IMR-90 (cell line): ENCODE measurements at regions not wholly inside any gene's neighbourhood (a gene's known extent, or its start where the extent isn't known, plus 50 kb on each side); places are given as distances from the start of the nearest gene placed in this dataset.

Experiments
- ATAC-seq: fragments of 200-7000 bp; cut with Tn5 transposase; 2 replicates; pipeline ENCODE4 v1.9.1; 2020; ENCODE audit warnings: low read depth, mild to moderate bottlenecking, moderate library complexity
- BruUV-seq: library from RNA; stranded (reverse); fragments of 400-500 nt; replicated peaks from 2 replicates; lab custom pipeline; 2021; lab: Mats Ljungman, UMichigan
- CTCF ChIA-PET: fragments of 300-600 bp; formaldehyde crosslinking; extraction: SDS; loops from one replicate; lab custom pipeline; 2021; ENCODE audit warnings: antibody characterized with exemption; lab: Yijun Ruan, JAX
- POLR2A ChIA-PET: fragments of 300-600 bp; sonication (Branson Sonifier 250); formaldehyde crosslinking; loops from one replicate; lab custom pipeline; 2022; ENCODE audit warnings: antibody characterized with exemption; ENCODE audit not compliant: unreplicated experiment; lab: Charles Lee
- DNase-seq: peaks from one replicate; pipeline ENCODE4 v3.0.0; 2013
- H2AFZ ChIP-seq: replicated peaks from 2 replicates; pipeline ENCODE3; 2013; ENCODE audit warnings: low read length, mild to moderate bottlenecking; ENCODE audit not compliant: poor library complexity
- H2AK5ac ChIP-seq: 2 replicates; pipeline ENCODE4 v1.6.1; 2013; ENCODE audit warnings: low read depth, low read length, inconsistent platforms
- H2AK9ac ChIP-seq: replicated peaks from 2 replicates; pipeline ENCODE3; 2013; ENCODE audit warnings: mild to moderate bottlenecking, low read depth, low read length, moderate library complexity; ENCODE audit not compliant: poor library complexity
- H2BK120ac ChIP-seq: 2 replicates; pipeline ENCODE4 v1.6.1; 2013; ENCODE audit warnings: low read depth, low read length, inconsistent platforms
- H2BK15ac ChIP-seq: 3 replicates; pipeline ENCODE4 v1.6.1; 2013; ENCODE audit warnings: low read depth, low read length, inconsistent platforms
- H2BK20ac ChIP-seq: 2 replicates; pipeline ENCODE4 v1.6.1; 2013; ENCODE audit warnings: low read depth, mild to moderate bottlenecking, inconsistent platforms, low read length, moderate library complexity
- H2BK5ac ChIP-seq: 2 replicates; pipeline ENCODE4 v1.6.1; 2013; ENCODE audit warnings: mild to moderate bottlenecking, low read depth, low read length, inconsistent platforms; ENCODE audit not compliant: poor library complexity, severe bottlenecking
- H3K14ac ChIP-seq: replicated peaks from 2 replicates; pipeline ENCODE4 v1.6.1; 2013; ENCODE audit warnings: low read depth, low read length, inconsistent platforms
- H3K18ac ChIP-seq: 2 replicates; pipeline ENCODE4 v1.6.1; 2013; ENCODE audit warnings: low read depth, low read length, control low read depth
- H3K23ac ChIP-seq: 2 replicates; pipeline ENCODE4 v1.6.1; 2013; ENCODE audit warnings: low read depth, low read length, inconsistent platforms
- H3K27ac ChIP-seq: 2 replicates; pipeline ENCODE4 v1.5.1; 2013; ENCODE audit warnings: mild to moderate bottlenecking, control low read depth, low read length; ENCODE audit not compliant: insufficient read depth
- H3K27me3 ChIP-seq: 2 replicates; pipeline ENCODE4 v1.6.1; 2013; ENCODE audit warnings: low read length; ENCODE audit not compliant: control insufficient read depth, insufficient read depth
- H3K36me3 ChIP-seq: 2 replicates; pipeline ENCODE4 v1.6.1; 2013; ENCODE audit warnings: low read length, mixed read lengths; ENCODE audit not compliant: control insufficient read depth, insufficient read depth
- H3K4ac ChIP-seq: 2 replicates; pipeline ENCODE4 v1.6.1; 2013; ENCODE audit warnings: low read depth, low read length, inconsistent platforms
- H3K4me1 ChIP-seq: 2 replicates; pipeline ENCODE4 v1.6.1; 2013; ENCODE audit warnings: low read length, mixed read lengths; ENCODE audit not compliant: control insufficient read depth, insufficient read depth
- H3K4me2 ChIP-seq: 2 replicates; pipeline ENCODE4 v1.6.1; 2013; ENCODE audit warnings: low read depth, mild to moderate bottlenecking, control low read depth, low read length, moderate library complexity
- H3K4me3 ChIP-seq: 2 replicates; pipeline ENCODE4 v1.5.1; 2013; ENCODE audit warnings: low read depth, mild to moderate bottlenecking, control low read depth, low read length, moderate library complexity; ENCODE audit not compliant: insufficient read depth
- H3K56ac ChIP-seq: 2 replicates; pipeline ENCODE4 v1.6.1; 2013; ENCODE audit warnings: low read length, inconsistent platforms; ENCODE audit not compliant: insufficient read depth; ENCODE audit errors: extremely low read depth
- H3K79me1 ChIP-seq, 2 experiments: 2 replicates each; pipeline ENCODE4 v1.6.1; 2013; ENCODE audit warnings: low read length in 2 of 2, inconsistent platforms in 1 of 2, low read depth in 1 of 2
- H3K9ac ChIP-seq: 2 replicates; pipeline ENCODE4 v1.6.1; 2013; ENCODE audit warnings: low read depth, low read length, control low read depth
- H3K9me1 ChIP-seq: 2 replicates; pipeline ENCODE4 v1.6.1; 2013; ENCODE audit warnings: low read length, inconsistent platforms; ENCODE audit not compliant: insufficient read depth
- H3K9me3 ChIP-seq: 2 replicates; pipeline ENCODE4 v1.6.1; 2013; ENCODE audit warnings: low read length; ENCODE audit not compliant: control insufficient read depth, insufficient read depth
- H4K20me1 ChIP-seq: 2 replicates; pipeline ENCODE4 v1.6.1; 2013; ENCODE audit warnings: low read length, inconsistent platforms; ENCODE audit not compliant: insufficient read depth
- H4K5ac ChIP-seq: 2 replicates; pipeline ENCODE4 v1.6.1; 2013; ENCODE audit warnings: mild to moderate bottlenecking, low read depth, low read length, control low read depth
- H4K8ac ChIP-seq, 2 experiments: 2 replicates each; pipeline ENCODE4 v1.6.1; 2013; ENCODE audit warnings: low read depth in 2 of 2, low read length in 2 of 2, control low read depth in 1 of 2, inconsistent platforms in 1 of 2
- H4K91ac ChIP-seq: 2 replicates; pipeline ENCODE4 v1.6.1; 2013; ENCODE audit warnings: low read depth, low read length, inconsistent platforms; ENCODE audit not compliant: insufficient read depth
- BHLHE40 ChIP-seq: fragments of 150-350 bp; IDR thresholded peaks from 2 replicates; pipeline ENCODE4 v1.6.1; 2016; ENCODE audit warnings: mild to moderate bottlenecking, low read depth, low read length
- CEBPB ChIP-seq: IDR thresholded peaks from 2 replicates; pipeline ENCODE4 v1.6.1; 2012; ENCODE audit warnings: low read depth, low read length, improper control_type of control experiment
- CHD1 ChIP-seq: IDR thresholded peaks from 2 replicates; pipeline ENCODE4 v1.6.1; 2012; ENCODE audit warnings: low read depth, low read length, improper control_type of control experiment
- CTCF ChIP-seq: conservative IDR thresholded peaks from 2 replicates; pipeline ENCODE4 v1.5.1; 2012; ENCODE audit warnings: mild to moderate bottlenecking, low read depth, low read length, improper control_type of control experiment
- ELK1 ChIP-seq: fragments of 150-350 bp; IDR thresholded peaks from 2 replicates; pipeline ENCODE4 v1.6.1; 2016; ENCODE audit warnings: low read depth, mild to moderate bottlenecking, low read length, moderate library complexity, borderline replicate concordance
- FOS ChIP-seq: fragments of 150-350 bp; IDR thresholded peaks from 2 replicates; pipeline ENCODE4 v1.6.1; 2016; ENCODE audit warnings: low read depth, low read length
- MAZ ChIP-seq: IDR thresholded peaks from 2 replicates; pipeline ENCODE4 v1.6.1; 2012; ENCODE audit warnings: low read depth, mild to moderate bottlenecking, low read length, improper control_type of control experiment, moderate library complexity, borderline replicate concordance
- MXI1 ChIP-seq: IDR thresholded peaks from 2 replicates; pipeline ENCODE4 v1.6.1; 2012; ENCODE audit warnings: low read depth, mild to moderate bottlenecking, low read length, moderate library complexity, borderline replicate concordance
- NFE2L2 ChIP-seq: fragments of 150-350 bp; IDR thresholded peaks from 2 replicates; pipeline ENCODE4 v1.6.1; 2016; ENCODE audit warnings: low read depth, mild to moderate bottlenecking, low read length
- POLR2A ChIP-seq: IDR thresholded peaks from 2 replicates; pipeline ENCODE4 v1.6.1; 2012; ENCODE audit warnings: mild to moderate bottlenecking, low read depth, low read length
- RAD21 ChIP-seq: IDR thresholded peaks from 2 replicates; pipeline ENCODE4 v1.6.1; 2012; ENCODE audit warnings: low read length, improper control_type of control experiment
- RFX5 ChIP-seq: IDR thresholded peaks from 2 replicates; pipeline ENCODE4 v1.8.0; 2012; ENCODE audit warnings: low read depth, mild to moderate bottlenecking, low read length, moderate library complexity
- SMC3 ChIP-seq: fragments of 150-350 bp; IDR thresholded peaks from 2 replicates; pipeline ENCODE4 v1.6.1; 2016; ENCODE audit warnings: low read depth, mild to moderate bottlenecking, antibody characterized with exemption, low read length, moderate library complexity
- USF2 ChIP-seq: fragments of 150-350 bp; IDR thresholded peaks from 2 replicates; pipeline ENCODE4 v1.6.1; 2017; ENCODE audit warnings: mild to moderate bottlenecking, antibody characterized with exemption, low read length, low read depth
- WGBS, 2 experiments: methylation state at CpG; one replicate each; pipeline versions ENCODE4 v1.1.5 to v1.1.7; 2013; ENCODE audit warnings: missing lambda C conversion rate in 2 of 2; ENCODE audit not compliant: insufficient read length in 1 of 2; ENCODE audit errors: extremely low coverage in 2 of 2; 5-methylcytosine and 5-hydroxymethylcytosine counted together
- dilution Hi-C: fragments of 300-500 bp; cut with HindIII; formaldehyde crosslinking; loops from one replicate; pipeline ENCODE4 v1.14.3; 2018; ENCODE audit warnings: low sequenced_read_pairs; ENCODE audit not compliant: unreplicated experiment
- in situ Hi-C: fragments of 300-500 bp; cut with MboI; formaldehyde crosslinking; loops from 3 replicates; pipeline ENCODE4 v1.14.3; 2019; ENCODE audit warnings: low sequenced_read_pairs, inconsistent platforms, mixed read lengths
- intact Hi-C: fragments of 100-400 bp; cut with micrococcal nuclease; formaldehyde crosslinking; loops from 2 replicates; pipeline ENCODE4 v1.10.0; 2022

GRCh38 chr10:131433568-131433967 is 122.0 kb upstream of the TCERG1L start:
- POLR2A ChIA-PET, result no interaction called here
- intact Hi-C loops, result no loop called here
- Histone ChIP-seq H2BK15ac (no peak overlapping the region), H2BK20ac (no peak overlapping the region), H2BK120ac (no peak overlapping the region), H2AK5ac (no peak overlapping the region), H3K56ac (no peak overlapping the region), H3K4ac (no peak overlapping the region), H3K9me3 (peaks cover 52% of the 10 kb centered on the region), H3K27me3 (no peaks in the 10 kb centered on the region), H3K4me2 (no peak overlapping the region), H2AFZ (no peak overlapping the region), H3K9ac (no peak overlapping the region), H3K14ac (no peak overlapping the region), H3K36me3 (no peaks in the 10 kb centered on the region), H4K20me1 (no peaks in the 10 kb centered on the region), H4K5ac (no peak overlapping the region), H3K9me1 (no peaks in the 10 kb centered on the region), H3K79me1 (no peaks in the 10 kb centered on the region), H3K4me1 (no peaks in the 10 kb centered on the region), H2BK5ac (no peak overlapping the region), H4K8ac (no peak overlapping the region), H3K4me3 (no peak overlapping the region), H2AK9ac (no peak overlapping the region), H3K18ac (no peak overlapping the region), H4K91ac (no peak overlapping the region), H3K27ac (no peak overlapping the region), H3K23ac (no peak overlapping the region)
- in situ Hi-C loops, result no loop called here
- WGBS, 2 experiments, result no CpG with 5 or more reads among the region's 8 CpGs
- dilution Hi-C loops, result no loop called here
- no peak for DNase-seq
- no TSS peak for BruUV-seq
- no peak for TF ChIP-seq MXI1
- no peak for TF ChIP-seq MAZ
- TF ChIP-seq CHD1, result no peak
- TF ChIP-seq NFE2L2, result no peak
- no peak for TF ChIP-seq POLR2A
- TF ChIP-seq USF2, result no peak
- no peak for TF ChIP-seq ELK1
- TF ChIP-seq BHLHE40, result no peak
- TF ChIP-seq RAD21, result no peak
- TF ChIP-seq RFX5, result no peak
- no peak for TF ChIP-seq CTCF
- no peak for TF ChIP-seq FOS
- TF ChIP-seq CEBPB, result no peak
- TF ChIP-seq SMC3, result no peak
- no peak for ATAC-seq
- CTCF ChIA-PET, result no interaction called here
